H1 (cell line): ENCODE measurements at regions not wholly inside any gene's neighbourhood (a gene's known extent, or its start where the extent isn't known, plus 50 kb on each side); places are given as distances from the start of the nearest gene placed in this dataset.

ENCODE experiments used
- BACH1 ChIP-seq: IDR thresholded peaks from 2 replicates; pipeline ENCODE4 v1.6.1; 2012; ENCODE audit warnings: low read length, improper control_type of control experiment
- CTCF ChIP-seq, 3 experiments: IDR thresholded peaks; 1 replicate in 2 of 3; 2 replicates in 1 of 3; pipeline versions ENCODE4 v1.5.1 to v1.6.1; 2011; ENCODE audit warnings: low read length in 3 of 3, mild to moderate bottlenecking in 3 of 3, inconsistent platforms in 2 of 3, low read depth in 1 of 3, moderate library complexity in 1 of 3; ENCODE audit not compliant: insufficient read depth in 1 of 3; ENCODE audit errors: control extremely low read depth in 1 of 3
- EZH2 ChIP-seq: fragments of 200-600 bp; sonication (generic); IDR thresholded peaks from 2 replicates; pipeline ENCODE4 v1.7.1; 2012; ENCODE audit warnings: low read depth, mild to moderate bottlenecking, moderate library complexity, low read length, inconsistent platforms; ENCODE audit not compliant: severe bottlenecking
- GABPA ChIP-seq: IDR thresholded peaks from 2 replicates; pipeline ENCODE4 v1.6.1; 2011; ENCODE audit warnings: mild to moderate bottlenecking, low read length, moderate library complexity, borderline replicate concordance; ENCODE audit not compliant: insufficient read depth
- HDAC2 ChIP-seq, 2 experiments: fragments of 300-600 bp in 1 of 2; sonication (generic) in 1 of 2; IDR thresholded peaks; 2 replicates each; pipeline ENCODE4 v1.6.1; 2011 to 2012; ENCODE audit warnings: low read depth in 2 of 2, low read length in 2 of 2, mild to moderate bottlenecking in 2 of 2, moderate library complexity in 2 of 2, borderline replicate concordance in 1 of 2, inconsistent platforms in 1 of 2
- JUN ChIP-seq: IDR thresholded peaks from 2 replicates; pipeline ENCODE4 v1.6.1; 2011; ENCODE audit warnings: low read depth, mild to moderate bottlenecking, improper control_type of control experiment, low read length
- JUND ChIP-seq: IDR thresholded peaks from 2 replicates; pipeline ENCODE4 v1.6.1; 2011; ENCODE audit warnings: mild to moderate bottlenecking, improper control_type of control experiment, low read length
- POLR2A ChIP-seq, 2 experiments: IDR thresholded peaks; 1 replicate in 1 of 2; 2 replicates in 1 of 2; pipeline ENCODE4 v1.6.1; 2011; ENCODE audit warnings: low read depth in 2 of 2, low read length in 2 of 2, mild to moderate bottlenecking in 2 of 2; ENCODE audit errors: control extremely low read depth in 1 of 2
- POLR2AphosphoS5 ChIP-seq: IDR thresholded peaks from 2 replicates; pipeline ENCODE4 v1.6.1; 2011; ENCODE audit warnings: low read depth, low read length
- RXRA ChIP-seq: IDR thresholded peaks from 2 replicates; pipeline ENCODE4 v1.6.1; 2011; ENCODE audit warnings: low read depth, mild to moderate bottlenecking, low read length, moderate library complexity; ENCODE audit not compliant: insufficient read depth
- SIN3A ChIP-seq, 2 experiments: IDR thresholded peaks in 1 of 2; conservative IDR thresholded peaks in 1 of 2; 2 replicates each; pipeline ENCODE4 v1.6.1; 2011 to 2012; ENCODE audit warnings: low read length in 2 of 2, improper control_type of control experiment in 1 of 2, low read depth in 1 of 2, mild to moderate bottlenecking in 1 of 2
- YY1 ChIP-seq: IDR thresholded peaks from 2 replicates; pipeline ENCODE4 v1.6.1; 2011; ENCODE audit warnings: low read depth, mild to moderate bottlenecking, low read length
- ZNF274 ChIP-seq: IDR thresholded peaks from 2 replicates; pipeline ENCODE4 v1.7.0; 2012; ENCODE audit warnings: low read length, borderline replicate concordance; ENCODE audit errors: extremely low read depth

GRCh38 chr22:48379371-48379770 lies 1448.3 kb downstream of the BRD1 start:
- TF ChIP-seq CTCF (IDR thresholded peaks at IDR 0.05; ENCODE audit: control extremely low read depth in 1 of 3, insufficient read depth in 1 of 3, low read depth in 1 of 3, low read length in 3 of 3) (no peak), POLR2A (IDR thresholded peaks at IDR 0.05; ENCODE audit: control extremely low read depth in 1 of 2, low read depth in 2 of 2, low read length in 2 of 2) (no peak), SIN3A (conservative IDR thresholded peaks at IDR 0.05 in 1 of 2, IDR thresholded peaks at IDR 0.05 in 1 of 2; ENCODE audit: low read depth in 1 of 2, low read length in 2 of 2) (no peak), BACH1 (no peak), GABPA (no peak), EZH2 (no peak), JUND (no peak), ZNF274 (no peak), HDAC2 (IDR thresholded peaks at IDR 0.05; ENCODE audit: borderline replicate concordance in 1 of 2, low read depth in 2 of 2, low read length in 2 of 2) (no peak), JUN (no peak), POLR2AphosphoS5 (no peak), RXRA (no peak), YY1 (no peak)
